ENCODE measurements at regions not wholly inside any gene's neighbourhood (a gene's known extent, or its start where the extent isn't known, plus 50 kb on each side); places are given as distances from the start of the nearest gene placed in this dataset.
A peak's percentile ranks its signal among the peaks of the same experiment; 100 is the strongest.

GRCh38 chr21:28674763-28675162, 317.9 kb downstream of the LTN1 start:
- no peak overlapping the region for H3K27ac ChIP-seq (ENCODE audit: low read depth, low read length)
- peak; percentile 25 for DNase-seq (ENCODE audit: insufficient read length, low spot score, missing footprints)

GRCh38 chr21:28671549-28672195, 321.0 kb downstream of the LTN1 start:
- Histone ChIP-seq H3K9me3 (ENCODE audit: low read depth, low read length) (no peaks in the 10 kb centered on the region), H3K4me2 (ENCODE audit: insufficient read depth, low read length) (no peak overlapping the region), H2AFZ (ENCODE audit: low read length) (peak overlapping the region; percentile 38), H4K20me1 (ENCODE audit: insufficient read depth, low read length) (no peaks in the 10 kb centered on the region), H3K27ac (ENCODE audit: low read depth, low read length) (no peak overlapping the region), H3K4me3 (ENCODE audit: insufficient read depth, low read length) (no peak overlapping the region), H3K79me2 (ENCODE audit: insufficient read depth, low read length) (no peaks in the 10 kb centered on the region), H3K36me3 (ENCODE audit: insufficient read depth, low read length) (no peaks in the 10 kb centered on the region), H3K4me1 (ENCODE audit: insufficient read depth, low read length) (peaks cover 7% of the 10 kb centered on the region), H3K27me3 (ENCODE audit: insufficient read depth, low read length) (no peaks in the 10 kb centered on the region)
- no peak for TF ChIP-seq CTCF (IDR thresholded peaks at IDR 0.05; ENCODE audit: extremely low read depth, low read depth, low read length)
- DNase-seq (ENCODE audit: insufficient read length, low spot score, missing footprints): no peak

More at GRCh38 chr21:28674763-28675162, 317.9 kb downstream of the LTN1 start:
- Histone ChIP-seq H3K9me3 (ENCODE audit: low read depth, low read length) (no peaks in the 10 kb centered on the region), H3K36me3 (ENCODE audit: insufficient read depth, low read length) (no peaks in the 10 kb centered on the region), H3K4me2 (ENCODE audit: insufficient read depth, low read length) (no peak overlapping the region), H2AFZ (ENCODE audit: low read length) (no peak overlapping the region), H3K79me2 (ENCODE audit: insufficient read depth, low read length) (no peaks in the 10 kb centered on the region), H3K4me3 (ENCODE audit: insufficient read depth, low read length) (no peak overlapping the region), H3K27me3 (ENCODE audit: insufficient read depth, low read length) (no peaks in the 10 kb centered on the region), H4K20me1 (ENCODE audit: insufficient read depth, low read length) (no peaks in the 10 kb centered on the region), H3K4me1 (ENCODE audit: insufficient read depth, low read length) (peaks cover 7% of the 10 kb centered on the region)
- TF ChIP-seq CTCF (IDR thresholded peaks at IDR 0.05; ENCODE audit: extremely low read depth, low read depth, low read length): no peak

GRCh38 chr21:28669971-28670653, 322.6 kb downstream of the LTN1 start:
- DNase-seq (ENCODE audit: insufficient read length, low spot score, missing footprints): no peak
- no peak for TF ChIP-seq CTCF (IDR thresholded peaks at IDR 0.05; ENCODE audit: extremely low read depth, low read depth, low read length)
- no peaks in the 10 kb centered on the region for H3K9me3 ChIP-seq (ENCODE audit: low read depth, low read length)
- no peak overlapping the region for H3K27ac ChIP-seq (ENCODE audit: low read depth, low read length)
- no peak overlapping the region for H2AFZ ChIP-seq (ENCODE audit: low read length)
- H3K4me2 ChIP-seq (ENCODE audit: insufficient read depth, low read length): no peak overlapping the region
- no peaks in the 10 kb centered on the region for H3K79me2 ChIP-seq (ENCODE audit: insufficient read depth, low read length)
- no peaks in the 10 kb centered on the region for H4K20me1 ChIP-seq (ENCODE audit: insufficient read depth, low read length)
- H3K27me3 ChIP-seq (ENCODE audit: insufficient read depth, low read length): no peaks in the 10 kb centered on the region
- H3K4me1 ChIP-seq (ENCODE audit: insufficient read depth, low read length): no peaks in the 10 kb centered on the region
- no peak overlapping the region for H3K4me3 ChIP-seq (ENCODE audit: insufficient read depth, low read length)
- H3K36me3 ChIP-seq (ENCODE audit: insufficient read depth, low read length): no peaks in the 10 kb centered on the region

- no peak overlapping the region for H3K27ac ChIP-seq (ENCODE audit: low read depth, low read length)
- H2AFZ ChIP-seq (ENCODE audit: low read length): peak overlapping the region; percentile 4
- no peaks in the 10 kb centered on the region for H3K4me1 ChIP-seq (ENCODE audit: insufficient read depth, low read length)
- no peak for DNase-seq (ENCODE audit: insufficient read length, low spot score, missing footprints)
- no peaks in the 10 kb centered on the region for H4K20me1 ChIP-seq (ENCODE audit: insufficient read depth, low read length)
- H3K4me2 ChIP-seq (ENCODE audit: insufficient read depth, low read length): no peak overlapping the region
- H3K27me3 ChIP-seq (ENCODE audit: insufficient read depth, low read length): no peaks in the 10 kb centered on the region
- TF ChIP-seq CTCF (IDR thresholded peaks at IDR 0.05; ENCODE audit: extremely low read depth, low read depth, low read length): no peak
- H3K36me3 ChIP-seq (ENCODE audit: insufficient read depth, low read length): no peaks in the 10 kb centered on the region
- no peak overlapping the region for H3K4me3 ChIP-seq (ENCODE audit: insufficient read depth, low read length)
- H3K9me3 ChIP-seq (ENCODE audit: low read depth, low read length): no peaks in the 10 kb centered on the region
- no peaks in the 10 kb centered on the region for H3K79me2 ChIP-seq (ENCODE audit: insufficient read depth, low read length)
Measured at GRCh38 chr21:28669321-28669720, 323.4 kb downstream of the LTN1 start.

Data from osteoblast (primary cell).